ENCODE measurements at regions not wholly inside any gene's neighbourhood (a gene's known extent, or its start where the extent isn't known, plus 50 kb on each side); places are given as distances from the start of the nearest gene placed in this dataset.

DNA sequence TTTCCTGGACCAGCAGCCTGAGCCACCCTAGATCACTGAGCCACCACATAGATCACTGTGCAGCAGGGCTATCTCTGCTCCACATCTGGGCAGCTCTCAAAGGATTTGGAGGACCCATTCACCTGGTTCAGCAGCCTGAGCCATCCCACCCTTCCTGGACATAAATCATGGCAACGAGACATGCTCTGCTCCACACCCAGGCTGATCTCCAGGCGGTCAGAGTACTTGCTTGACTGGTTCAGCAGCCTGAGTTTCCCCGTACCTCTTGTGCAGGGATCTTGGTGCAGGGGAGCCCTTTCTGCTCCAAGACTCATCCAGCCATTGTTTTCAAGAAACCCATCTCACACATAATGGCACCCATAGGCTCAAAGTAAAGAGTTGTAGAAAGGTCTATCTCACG is 195.3 kb downstream of the LIG4 start:
- no peak for TF ChIP-seq CTCF (IDR thresholded peaks at IDR 0.05; ENCODE audit: insufficient read depth, low read depth, low read length, missing control alignments)
- DNase-seq (ENCODE audit: low read depth) = peak; percentile 51
- H3K4me3 ChIP-seq (ENCODE audit: low read length) = no peak overlapping the region

DNA sequence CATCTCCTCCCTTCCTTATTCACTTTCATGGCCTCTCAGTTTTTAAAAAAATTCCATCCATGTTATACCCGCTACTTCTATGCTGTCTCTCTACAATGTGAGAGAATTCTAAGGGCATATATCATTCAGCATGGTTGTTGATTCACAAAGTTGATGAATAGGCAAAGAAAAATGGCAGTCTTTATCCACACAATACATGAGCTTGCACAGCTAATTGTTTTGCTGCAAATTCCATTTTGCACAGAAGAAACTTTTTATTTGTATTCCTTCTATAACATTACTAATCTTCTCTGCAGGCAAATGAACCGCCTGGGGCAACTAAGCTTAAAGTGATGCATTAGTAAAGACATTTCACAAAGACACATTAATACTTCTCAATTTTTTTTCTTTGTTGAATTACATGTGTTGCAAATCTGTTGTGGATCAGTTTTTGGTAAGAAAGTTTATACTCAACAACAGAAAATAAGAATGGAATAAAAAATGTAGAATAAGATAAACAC is 196.9 kb downstream of the LIG4 start:
- no peak overlapping the region for H3K4me3 ChIP-seq (ENCODE audit: low read length)
- no peak for DNase-seq (ENCODE audit: low read depth)
- no peak for TF ChIP-seq CTCF (IDR thresholded peaks at IDR 0.05; ENCODE audit: insufficient read depth, low read depth, low read length, missing control alignments)

DNA sequence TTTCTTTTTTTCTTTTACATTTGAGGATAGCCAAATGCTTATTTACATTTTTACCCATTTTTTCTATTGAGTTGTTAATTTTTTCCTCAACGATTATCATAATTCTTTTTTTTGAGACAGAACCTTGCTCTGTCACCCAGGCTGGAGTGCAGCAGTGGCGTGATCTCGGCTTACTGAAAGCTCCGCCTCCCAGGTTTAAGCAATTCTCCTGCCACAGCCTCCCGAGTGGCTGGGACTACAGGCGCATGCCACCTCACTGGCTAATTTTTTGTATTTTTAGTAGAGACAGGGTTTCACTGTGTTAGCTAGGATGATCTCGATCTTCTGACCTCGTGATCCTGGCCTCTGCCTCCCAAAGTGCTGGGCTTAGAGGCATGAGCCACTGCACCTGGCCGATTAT is 208.7 kb downstream of the LIG4 start:
- no peak overlapping the region for H3K4me3 ChIP-seq (ENCODE audit: low read length)
- no peak for DNase-seq (ENCODE audit: low read depth)
- TF ChIP-seq CTCF (IDR thresholded peaks at IDR 0.05; ENCODE audit: insufficient read depth, low read depth, low read length, missing control alignments) = no peak

GRCh38 chr13:108005231-108005630 is 210.1 kb downstream of the LIG4 start:
- H3K4me3 ChIP-seq (ENCODE audit: low read length) = no peak overlapping the region
- TF ChIP-seq CTCF (IDR thresholded peaks at IDR 0.05; ENCODE audit: insufficient read depth, low read depth, low read length, missing control alignments) = no peak

DNA sequence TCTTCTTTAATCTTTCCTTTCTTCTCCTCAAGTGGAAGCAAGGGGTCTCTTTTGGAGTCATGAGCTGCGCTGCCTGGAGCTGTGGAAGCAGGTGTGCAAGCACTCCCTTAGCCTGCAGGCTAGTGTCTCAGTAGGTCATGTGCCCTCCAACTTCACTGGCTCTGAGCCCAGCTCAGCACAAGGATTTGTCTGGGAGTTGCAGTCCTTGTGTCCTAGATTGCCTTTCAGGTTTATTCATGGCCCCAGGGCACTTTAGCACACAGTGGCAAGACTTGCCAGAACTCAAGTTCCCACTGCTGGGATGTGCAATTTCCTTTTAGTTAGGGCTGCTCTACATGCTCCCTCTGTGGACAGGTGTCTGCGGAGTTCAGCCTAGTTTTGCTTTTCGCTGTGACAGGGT is 211.7 kb downstream of the LIG4 start:
- H3K4me3 ChIP-seq (ENCODE audit: low read length) = no peak overlapping the region
- TF ChIP-seq CTCF (IDR thresholded peaks at IDR 0.05; ENCODE audit: insufficient read depth, low read depth, low read length, missing control alignments) = no peak
- DNase-seq (ENCODE audit: low read depth) = peak; percentile 6

More at GRCh38 chr13:108005231-108005630, 210.1 kb downstream of the LIG4 start:
- DNase-seq (ENCODE audit: low read depth) = no peak

GRCh38 chr13:108000998-108001397 is 214.3 kb downstream of the LIG4 start:
- no peak overlapping the region for H3K4me3 ChIP-seq (ENCODE audit: low read length)
- no peak for DNase-seq (ENCODE audit: low read depth)
- TF ChIP-seq CTCF (IDR thresholded peaks at IDR 0.05; ENCODE audit: insufficient read depth, low read depth, low read length, missing control alignments) = no peak

DNA sequence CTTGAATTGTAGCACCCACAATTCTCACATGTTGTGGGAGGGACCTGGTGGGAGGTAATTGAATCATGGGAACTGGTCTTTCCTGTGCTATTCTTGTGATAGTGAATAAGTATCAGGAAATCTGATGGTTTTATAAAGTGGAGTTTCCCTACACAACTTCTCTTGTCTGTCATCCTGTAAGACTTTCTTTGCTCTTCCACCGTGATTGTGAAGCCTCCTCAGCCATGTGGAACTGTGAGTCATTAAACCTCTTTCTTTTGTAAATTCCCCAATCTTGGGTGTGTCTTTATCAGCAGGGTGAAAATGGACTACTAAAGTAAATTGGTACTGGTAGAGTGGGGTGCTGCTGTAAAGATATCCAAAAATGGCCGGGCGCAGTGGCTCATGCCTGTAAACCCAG is 215.6 kb downstream of the LIG4 start:
- DNase-seq (ENCODE audit: low read depth) = peak; percentile 3
- H3K4me3 ChIP-seq (ENCODE audit: low read length) = no peak overlapping the region
- TF ChIP-seq CTCF (IDR thresholded peaks at IDR 0.05; ENCODE audit: insufficient read depth, low read depth, low read length, missing control alignments) = no peak
